Heart right ventricle (tissue), 16 donors: ENCODE measurements at regions not wholly inside any gene's neighbourhood (a gene's known extent, or its start where the extent isn't known, plus 50 kb on each side); places are given as distances from the start of the nearest gene placed in this dataset.

Experiments
- ATAC-seq, 8 donors: fragments of 200-7000 bp; cut with Tn5 transposase; one replicate each; pipeline ENCODE4 v1.9.1; 2020; ENCODE audit warnings: mild to moderate bottlenecking in 8 of 8, moderate library complexity in 8 of 8, moderate number of reproducible peaks in 1 of 8
- DNase-seq, 2 donors: peaks; one replicate each; pipeline ENCODE4 v3.0.0-alpha.2; 2020
- H3K27ac ChIP-seq, 10 donors: fragments of 200-600 bp; sonication (generic) in 2 of 10; one replicate each; pipeline versions ENCODE4 v1.5.0 to v1.8.0; 2020 to 2022; ENCODE audit warnings: mild to moderate bottlenecking in 3 of 10
- H3K27me3 ChIP-seq, 7 donors: fragments of 200-600 bp; one replicate each; pipeline ENCODE4 v1.8.0; 2021 to 2022; ENCODE audit warnings: mild to moderate bottlenecking in 2 of 7
- H3K36me3 ChIP-seq, 9 donors: fragments of 200-600 bp; sonication (generic) in 1 of 9; one replicate each; pipeline versions ENCODE4 v1.5.0 to v1.8.0; 2020 to 2022; ENCODE audit warnings: mild to moderate bottlenecking in 2 of 9
- H3K4me1 ChIP-seq, 9 donors: fragments of 200-600 bp; sonication (generic) in 1 of 9; one replicate each; pipeline versions ENCODE4 v1.5.0 to v1.8.0; 2020 to 2022; ENCODE audit warnings: mild to moderate bottlenecking in 4 of 9
- H3K4me3 ChIP-seq, 10 donors: fragments of 200-600 bp; sonication (generic) in 2 of 10; one replicate each; pipeline versions ENCODE4 v1.5.0 to v1.8.0; 2020 to 2022; ENCODE audit warnings: mild to moderate bottlenecking in 7 of 10, moderate library complexity in 2 of 10
- H3K9me3 ChIP-seq, 11 donors: fragments of 200-600 bp in 10 of 11; sonication (generic) in 2 of 11; one replicate each; pipeline versions ENCODE4 v1.5.0 to v1.8.0; 2013 to 2022; ENCODE audit warnings: mild to moderate bottlenecking in 2 of 11, control low read depth in 1 of 11, moderate library complexity in 1 of 11
- CTCF ChIP-seq, 9 donors: fragments of 200-600 bp; sonication (generic) in 2 of 9; IDR thresholded peaks; one replicate each; pipeline versions ENCODE4 v1.5.0 to v1.8.0; 2021 to 2022; ENCODE audit warnings: antibody characterized with exemption in 9 of 9, mild to moderate bottlenecking in 5 of 9, moderate library complexity in 1 of 9
- WGBS, 2 donors: extraction: QIAGEN DNeasy Blood & Tissue Kit; methylation state at CpG; one replicate each; pipeline ENCODE4 v1.1.7; 2013; ENCODE audit warnings: inconsistent platforms in 1 of 2; 5-methylcytosine and 5-hydroxymethylcytosine counted together
- intact Hi-C, 10 donors: fragments of 100-400 bp; cut with DNase I; formaldehyde crosslinking; loops; one replicate each; pipeline versions ENCODE4 v1.11.1 to v1.14.2; 2022
- donor health status: Arrhythmogenic right ventricular cardiomyopathy.
- donor health status: ischemic (EF 13 %, LVEDD 7.1; RV severe dilation, severe dysfunction).
- donor health status: healthy with polysubstance abuse.
- donor health status: DM: no; HTN: yes; CAD: no.
- donor health status: DM: no; HTN: no; CAD: no.
- donor health status: ischemic (EF 25% LVEDD 6.9; RV normal size, moderate dysfunction).
- donor health status: ischemic (EF 25% LVEDD 5.7; RV mildly dilated, moderate dysfunction).
- donor health status: healthy.
- donor health status: DM: yes; HTN: yes; CAD: no.
- donor health status: Ischemic cardiomyopathy.
- donor health status: ischemic (EF 35%, LVEDD 5.7; RV mildly dilated, moderate dysfunction).
- donor health status: nonischemic (EF 11% LVEDD 7.7; RV severe dilation, severe dysfunction).
- donor health status: DM: yes; HTN: yes; CAD: no.
- donor health status: PGD.
- donor health status: ischemic (EF 29% LVEDD 5.4; RV normal size, mild dysfunction).
- donor health status: nonischemic (EF 23%, LVEDD 6.1; RV moderate dilation, normal function).

GRCh38 chr12:91746976-91747375 is 398.7 kb downstream of the BTG1 start:
- Histone ChIP-seq H3K27me3 (no peaks in the 10 kb centered on the region), H3K36me3 (no peaks in the 10 kb centered on the region), H3K4me1 (no peaks in the 10 kb centered on the region), H3K4me3 (no peak overlapping the region), H3K27ac (no peak overlapping the region), H3K9me3 (peaks cover 0 to 13% (median 3%) of the 10 kb centered on the region in 11 donors)
- intact Hi-C loops, result no loop called here
- WGBS, 2 donors, result 93 to 96% methylated on average over 1 of the region's 1 CpG
- TF ChIP-seq CTCF (IDR thresholded peaks at IDR 0.05), result no peak
- DNase-seq, result no peak
- ATAC-seq, result no peak

- no peaks in the 10 kb centered on the region for H3K9me3 ChIP-seq
- DNase-seq, result no peak
- no peak overlapping the region for H3K4me3 ChIP-seq
- H3K27me3 ChIP-seq, result no peaks in the 10 kb centered on the region
- no peak for TF ChIP-seq CTCF (IDR thresholded peaks at IDR 0.05)
- no peak for ATAC-seq
- no peak overlapping the region for H3K27ac ChIP-seq
- H3K36me3 ChIP-seq, result no peaks in the 10 kb centered on the region
- intact Hi-C loops, result no loop called here
- 44 to 46% methylated on average over 2 of the region's 2 CpGs for WGBS, 2 donors
- H3K4me1 ChIP-seq, result no peaks in the 10 kb centered on the region
Observed at GRCh38 chr12:91744597-91744996, 401.0 kb downstream of the BTG1 start.

GRCh38 chr12:91743704-91744321 is 401.8 kb downstream of the BTG1 start:
- no peaks in the 10 kb centered on the region for H3K4me1 ChIP-seq
- TF ChIP-seq CTCF (IDR thresholded peaks at IDR 0.05), result no peak
- DNase-seq, result no peak
- no peak overlapping the region for H3K27ac ChIP-seq
- H3K27me3 ChIP-seq, result no peaks in the 10 kb centered on the region
- no peak overlapping the region for H3K4me3 ChIP-seq
- WGBS, 2 donors, result 72 to 74% methylated on average over 7 of the region's 7 CpGs
- H3K36me3 ChIP-seq, result no peaks in the 10 kb centered on the region
- no peak for ATAC-seq
- intact Hi-C loops, result no loop called here
- H3K9me3 ChIP-seq, result no peaks in the 10 kb centered on the region

GRCh38 chr12:91743280-91743679 is 402.4 kb downstream of the BTG1 start:
- DNase-seq (no peak), ATAC-seq (no peak)
- Histone ChIP-seq H3K27ac (no peak overlapping the region), H3K4me3 (no peak overlapping the region), H3K4me1 (no peaks in the 10 kb centered on the region), H3K27me3 (no peaks in the 10 kb centered on the region), H3K36me3 (no peaks in the 10 kb centered on the region), H3K9me3 (no peaks in the 10 kb centered on the region)
- no peak for TF ChIP-seq CTCF (IDR thresholded peaks at IDR 0.05)
- WGBS, 2 donors, result 85% methylated on average over 5 of the region's 5 CpGs
- intact Hi-C loops, result no loop called here
